ENCODE measurements at regions not wholly inside any gene's neighbourhood (a gene's known extent, or its start where the extent isn't known, plus 50 kb on each side); places are given as distances from the start of the nearest gene placed in this dataset.

GRCh38 chr16:80883816-80884215 lies 79.4 kb upstream of the CDYL2 start:
- peaks cover 34% of the 10 kb centered on the region for H3K27me3 ChIP-seq (ENCODE audit: control insufficient read depth, insufficient read depth, low read length, poor library complexity, severe bottlenecking)
- no peak overlapping the region for H3K4me3 ChIP-seq (ENCODE audit: low read length)
- H3K27me3 Mint-ChIP-seq (ENCODE audit: insufficient read depth): peaks cover 31% of the 10 kb centered on the region
- no peak for DNase-seq
- no peak overlapping the region for H3K27ac ChIP-seq (ENCODE audit: low read depth, low read length)
- no peak overlapping the region for H3K27ac Mint-ChIP-seq
- no peak overlapping the region for H3K4me3 Mint-ChIP-seq
- WGBS, 2 experiments (ENCODE audit: insufficient coverage in 1 of 2, insufficient read length in 1 of 2): 92 to 98% methylated on average over 3 to 5 of the region's 5 CpGs
- H3K9ac ChIP-seq (ENCODE audit: extremely low read depth, low read length, poor library complexity, severe bottlenecking): no peak overlapping the region
- no peaks in the 10 kb centered on the region for H3K9me3 Mint-ChIP-seq
- no peaks in the 10 kb centered on the region for H3K36me3 ChIP-seq (ENCODE audit: control insufficient read depth, insufficient read depth, low read length)
- no peaks in the 10 kb centered on the region for H3K4me1 Mint-ChIP-seq
- TF ChIP-seq CTCF (conservative IDR thresholded peaks at IDR 0.05): no peak
- H3K36me3 Mint-ChIP-seq (ENCODE audit: low read depth): no peaks in the 10 kb centered on the region
- H3K4me1 ChIP-seq (ENCODE audit: control insufficient read depth, insufficient read depth, low read length): no peaks in the 10 kb centered on the region
- no peaks in the 10 kb centered on the region for H3K9me3 ChIP-seq (ENCODE audit: control insufficient read depth, low read length)

GRCh38 chr16:80883159-80883642 lies 78.8 kb upstream of the CDYL2 start:
- Mint-ChIP-seq H3K27me3 (ENCODE audit: insufficient read depth) (peaks cover 31% of the 10 kb centered on the region), H3K4me1 (no peaks in the 10 kb centered on the region), H3K4me3 (no peak overlapping the region), H3K27ac (no peak overlapping the region), H3K36me3 (ENCODE audit: low read depth) (no peaks in the 10 kb centered on the region), H3K9me3 (no peaks in the 10 kb centered on the region)
- no peak for DNase-seq
- no peak for TF ChIP-seq CTCF (conservative IDR thresholded peaks at IDR 0.05)
- peaks cover 34% of the 10 kb centered on the region for H3K27me3 ChIP-seq (ENCODE audit: control insufficient read depth, insufficient read depth, low read length, poor library complexity, severe bottlenecking)
- H3K9ac ChIP-seq (ENCODE audit: extremely low read depth, low read length, poor library complexity, severe bottlenecking): no peak overlapping the region
- no peaks in the 10 kb centered on the region for H3K4me1 ChIP-seq (ENCODE audit: control insufficient read depth, insufficient read depth, low read length)
- 78 to 81% methylated on average over 4 of the region's 4 CpGs for WGBS, 2 experiments (ENCODE audit: insufficient coverage in 1 of 2, insufficient read length in 1 of 2)
- H3K9me3 ChIP-seq (ENCODE audit: control insufficient read depth, low read length): no peaks in the 10 kb centered on the region
- H3K36me3 ChIP-seq (ENCODE audit: control insufficient read depth, insufficient read depth, low read length): no peaks in the 10 kb centered on the region
- no peak overlapping the region for H3K4me3 ChIP-seq (ENCODE audit: low read length)
- H3K27ac ChIP-seq (ENCODE audit: low read depth, low read length): no peak overlapping the region

- DNase-seq: no peak
- H3K27me3 Mint-ChIP-seq (ENCODE audit: insufficient read depth): peaks cover 18% of the 10 kb centered on the region
- H3K36me3 Mint-ChIP-seq (ENCODE audit: low read depth): no peaks in the 10 kb centered on the region
- no peak for TF ChIP-seq CTCF (conservative IDR thresholded peaks at IDR 0.05)
- no peak overlapping the region for H3K27ac Mint-ChIP-seq
- Histone ChIP-seq H3K27me3 (ENCODE audit: control insufficient read depth, insufficient read depth, low read length, poor library complexity, severe bottlenecking) (peaks cover under 1% of the 10 kb centered on the region), H3K27ac (ENCODE audit: low read depth, low read length) (no peak overlapping the region), H3K4me1 (ENCODE audit: control insufficient read depth, insufficient read depth, low read length) (no peaks in the 10 kb centered on the region), H3K9me3 (ENCODE audit: control insufficient read depth, low read length) (no peaks in the 10 kb centered on the region), H3K4me3 (ENCODE audit: low read length) (no peak overlapping the region), H3K9ac (ENCODE audit: extremely low read depth, low read length, poor library complexity, severe bottlenecking) (no peak overlapping the region), H3K36me3 (ENCODE audit: control insufficient read depth, insufficient read depth, low read length) (no peaks in the 10 kb centered on the region)
- H3K9me3 Mint-ChIP-seq: no peaks in the 10 kb centered on the region
- no peaks in the 10 kb centered on the region for H3K4me1 Mint-ChIP-seq
- 85 to 87% methylated on average over 5 of the region's 5 CpGs for WGBS, 2 experiments (ENCODE audit: insufficient coverage in 1 of 2, insufficient read length in 1 of 2)
- H3K4me3 Mint-ChIP-seq: no peak overlapping the region
These were observed 71.2 kb upstream of the CDYL2 start for GRCh38 chr16:80875616-80876015.
